Right forelimb (tissue), 1 donor: ENCODE measurements at regions not wholly inside any gene's neighbourhood (a gene's known extent, or its start where the extent isn't known, plus 50 kb on each side); places are given as distances from the start of the nearest gene placed in this dataset.
A peak's percentile ranks its signal among the peaks of the same experiment; 100 is the strongest.

Source experiments
- DNase-seq: peaks from one replicate; pipeline ENCODE4 v3.0.0-alpha.2; 2018

GRCh38 chr7:49255054-49255453, 330.7 kb downstream of the CDC14C start:
- no peak for DNase-seq

- no peak for DNase-seq
Measured at GRCh38 chr7:49260538-49260937, 336.2 kb downstream of the CDC14C start.

- DNase-seq = no peak
Measured at GRCh38 chr7:49261928-49262327, 337.6 kb downstream of the CDC14C start.

- DNase-seq = no peak
Measured at GRCh38 chr7:49264530-49264929, 340.2 kb downstream of the CDC14C start.

- DNase-seq = no peak
Measured at GRCh38 chr7:49273897-49274296, 349.6 kb downstream of the CDC14C start.

- no peak for DNase-seq
Measured at GRCh38 chr7:49279891-49280290, 355.5 kb downstream of the CDC14C start.

- no peak for DNase-seq
Measured at GRCh38 chr7:49287653-49288052, 363.3 kb downstream of the CDC14C start.

- DNase-seq = no peak
Measured at GRCh38 chr7:49294611-49295010, 370.3 kb downstream of the CDC14C start.

- no peak for DNase-seq
Measured at GRCh38 chr7:49295146-49295545, 370.8 kb downstream of the CDC14C start.

- no peak for DNase-seq
Measured at GRCh38 chr7:49297958-49298357, 373.6 kb downstream of the CDC14C start.

- no peak for DNase-seq
Measured at GRCh38 chr7:49308787-49309186, 384.4 kb downstream of the CDC14C start.

GRCh38 chr7:49320083-49320482, 395.7 kb downstream of the CDC14C start:
- DNase-seq = no peak

- DNase-seq = no peak
Measured at GRCh38 chr7:49321843-49322242, 397.5 kb downstream of the CDC14C start.

GRCh38 chr7:49322476-49322875, 398.1 kb downstream of the CDC14C start:
- no peak for DNase-seq

GRCh38 chr7:49324040-49324439, 399.7 kb downstream of the CDC14C start:
- DNase-seq = no peak

GRCh38 chr7:49324707-49325106, 400.4 kb downstream of the CDC14C start:
- DNase-seq = no peak

GRCh38 chr7:49325571-49325970, 401.2 kb downstream of the CDC14C start:
- DNase-seq = no peak

- DNase-seq = no peak
Measured at GRCh38 chr7:49327155-49327554, 402.8 kb downstream of the CDC14C start.

- DNase-seq = no peak
Measured at GRCh38 chr7:49333180-49333881, 409.0 kb downstream of the CDC14C start.

GRCh38 chr7:49341849-49342248, 417.5 kb downstream of the CDC14C start:
- no peak for DNase-seq

GRCh38 chr7:49344556-49344955, 420.2 kb downstream of the CDC14C start:
- DNase-seq = no peak

GRCh38 chr7:49346195-49346899, 422.0 kb downstream of the CDC14C start:
- DNase-seq = peak; percentile 77

GRCh38 chr7:49367072-49367471, 406.4 kb upstream of the VWC2 start:
- no peak for DNase-seq

GRCh38 chr7:49371771-49372170, 401.7 kb upstream of the VWC2 start:
- DNase-seq = no peak
